ENCODE measurements at regions not wholly inside any gene's neighbourhood (a gene's known extent, or its start where the extent isn't known, plus 50 kb on each side); places are given as distances from the start of the nearest gene placed in this dataset.

DNA sequence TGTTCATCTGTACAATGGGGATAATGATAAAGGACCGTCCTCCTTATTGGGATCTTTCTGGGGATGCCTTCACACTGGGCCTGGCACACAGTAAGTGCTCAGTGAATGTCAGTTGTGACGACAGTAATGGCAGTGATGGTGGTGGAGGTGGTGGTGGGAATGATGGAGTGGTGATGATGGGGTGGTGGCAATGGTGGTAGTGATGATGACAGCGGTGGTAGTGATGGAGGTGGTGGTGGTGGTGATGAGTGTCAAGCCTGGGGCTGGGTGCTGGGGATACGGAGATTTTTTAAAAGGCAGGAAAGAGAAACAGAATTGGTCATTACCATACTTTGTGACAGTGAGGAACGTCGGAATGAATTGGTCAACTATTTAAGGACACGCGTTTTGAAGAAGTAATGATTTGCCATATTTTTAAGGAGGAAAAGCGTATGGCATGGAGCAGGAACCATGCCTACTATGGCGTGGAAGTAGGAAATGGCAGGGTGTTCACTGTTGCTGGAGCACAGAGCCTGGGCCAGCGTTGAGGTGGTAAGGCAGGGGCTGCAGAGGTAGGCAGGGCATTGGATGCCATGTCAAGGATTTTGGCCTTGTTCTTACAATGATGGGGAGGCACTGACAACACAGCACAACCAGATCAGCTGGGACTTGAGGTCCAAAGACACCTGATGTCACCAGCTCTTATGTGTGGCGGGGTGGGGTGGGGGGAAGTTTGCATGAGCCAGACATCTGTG, 128.7 kb downstream of the ACTL8 start:
- H3K36me3 ChIP-seq (replicated peaks): no peaks in the 10 kb centered on the region
- H3K4me3 ChIP-seq (ENCODE audit: low read depth, low read length): no peak overlapping the region
- H3K27ac ChIP-seq: no peak overlapping the region
- TF ChIP-seq, protein P1, sequence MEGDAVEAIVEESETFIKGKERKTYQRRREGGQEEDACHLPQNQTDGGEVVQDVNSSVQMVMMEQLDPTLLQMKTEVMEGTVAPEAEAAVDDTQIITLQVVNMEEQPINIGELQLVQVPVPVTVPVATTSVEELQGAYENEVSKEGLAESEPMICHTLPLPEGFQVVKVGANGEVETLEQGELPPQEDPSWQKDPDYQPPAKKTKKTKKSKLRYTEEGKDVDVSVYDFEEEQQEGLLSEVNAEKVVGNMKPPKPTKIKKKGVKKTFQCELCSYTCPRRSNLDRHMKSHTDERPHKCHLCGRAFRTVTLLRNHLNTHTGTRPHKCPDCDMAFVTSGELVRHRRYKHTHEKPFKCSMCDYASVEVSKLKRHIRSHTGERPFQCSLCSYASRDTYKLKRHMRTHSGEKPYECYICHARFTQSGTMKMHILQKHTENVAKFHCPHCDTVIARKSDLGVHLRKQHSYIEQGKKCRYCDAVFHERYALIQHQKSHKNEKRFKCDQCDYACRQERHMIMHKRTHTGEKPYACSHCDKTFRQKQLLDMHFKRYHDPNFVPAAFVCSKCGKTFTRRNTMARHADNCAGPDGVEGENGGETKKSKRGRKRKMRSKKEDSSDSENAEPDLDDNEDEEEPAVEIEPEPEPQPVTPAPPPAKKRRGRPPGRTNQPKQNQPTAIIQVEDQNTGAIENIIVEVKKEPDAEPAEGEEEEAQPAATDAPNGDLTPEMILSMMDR (IDR thresholded peaks at IDR 0.05; ENCODE audit: low read depth, low read length, missing control alignments): no peak
- in situ Hi-C loops (cut with HindIII; ENCODE audit: low pct_ligation_motif_present, low sequenced_read_pairs): no loop called here
- no peak for DNase-seq
- no peaks in the 10 kb centered on the region for H3K27me3 ChIP-seq (replicated peaks)

DNA sequence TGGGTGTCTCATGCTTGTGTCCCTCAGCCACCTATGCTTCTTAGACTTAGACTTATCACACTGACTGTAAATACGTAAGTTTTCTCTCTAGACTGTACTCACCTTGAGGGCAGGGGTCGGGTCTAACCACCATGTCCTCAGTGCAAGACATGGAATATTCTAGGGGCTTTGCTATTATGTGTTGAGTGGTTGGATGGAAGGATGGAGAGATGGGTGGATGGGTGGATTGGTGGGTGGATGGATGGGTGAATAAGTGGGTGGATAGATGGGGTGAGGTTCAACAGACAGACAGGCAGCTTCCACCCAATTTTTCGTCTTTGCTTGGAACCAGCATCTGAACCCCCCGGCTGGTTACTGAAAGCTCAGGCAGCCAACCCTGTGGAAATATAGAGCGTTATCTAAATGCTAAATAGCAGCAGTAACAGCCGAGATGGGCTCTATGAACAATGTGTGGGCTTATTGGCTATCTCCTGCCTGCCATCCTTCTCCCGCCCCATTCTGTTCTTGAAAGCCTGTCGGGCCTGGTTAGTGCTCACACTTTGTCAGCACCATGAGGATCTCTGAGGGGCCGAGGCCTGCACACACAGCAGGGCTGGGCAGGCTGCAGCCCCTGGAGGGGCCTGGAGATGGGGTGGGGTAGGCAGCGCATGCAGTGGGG, 130.7 kb downstream of the ACTL8 start:
- H3K36me3 ChIP-seq (replicated peaks): no peaks in the 10 kb centered on the region
- peaks cover 6% of the 10 kb centered on the region for H3K27me3 ChIP-seq (replicated peaks)
- no peak overlapping the region for H3K4me3 ChIP-seq (ENCODE audit: low read depth, low read length)
- TF ChIP-seq, protein P1 (IDR thresholded peaks at IDR 0.05; ENCODE audit: low read depth, low read length, missing control alignments): no peak
- no peak for DNase-seq
- H3K27ac ChIP-seq: no peak overlapping the region
- in situ Hi-C loops (cut with HindIII; ENCODE audit: low pct_ligation_motif_present, low sequenced_read_pairs): no loop called here

DNA sequence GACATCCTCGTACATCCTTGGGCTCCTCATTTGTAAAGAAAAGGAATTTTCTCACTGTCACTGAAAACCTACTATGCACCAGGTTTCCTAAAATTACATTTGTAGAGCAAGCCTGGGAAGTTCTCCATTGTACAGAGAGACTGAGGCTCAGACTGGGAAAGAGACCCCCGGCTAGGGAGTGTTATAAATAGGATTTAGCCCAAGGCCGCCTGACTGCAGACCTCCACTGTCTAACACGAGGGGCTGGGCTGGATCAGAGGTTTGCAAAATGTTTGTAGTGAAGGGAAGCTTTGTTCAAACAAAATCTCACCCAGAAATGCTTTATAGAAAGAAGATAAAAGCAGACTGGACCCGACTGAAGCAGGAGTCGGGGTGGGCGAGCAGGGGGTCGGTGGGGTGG, 131.3 kb downstream of the ACTL8 start:
- H3K27me3 ChIP-seq (replicated peaks): peaks cover 6% of the 10 kb centered on the region
- TF ChIP-seq, protein P1 (IDR thresholded peaks at IDR 0.05; ENCODE audit: low read depth, low read length, missing control alignments): no peak
- in situ Hi-C loops (cut with HindIII; ENCODE audit: low pct_ligation_motif_present, low sequenced_read_pairs): no loop called here
- DNase-seq: no peak
- H3K27ac ChIP-seq: no peak overlapping the region
- H3K36me3 ChIP-seq (replicated peaks): no peaks in the 10 kb centered on the region
- H3K4me3 ChIP-seq (ENCODE audit: low read depth, low read length): no peak overlapping the region

DNA sequence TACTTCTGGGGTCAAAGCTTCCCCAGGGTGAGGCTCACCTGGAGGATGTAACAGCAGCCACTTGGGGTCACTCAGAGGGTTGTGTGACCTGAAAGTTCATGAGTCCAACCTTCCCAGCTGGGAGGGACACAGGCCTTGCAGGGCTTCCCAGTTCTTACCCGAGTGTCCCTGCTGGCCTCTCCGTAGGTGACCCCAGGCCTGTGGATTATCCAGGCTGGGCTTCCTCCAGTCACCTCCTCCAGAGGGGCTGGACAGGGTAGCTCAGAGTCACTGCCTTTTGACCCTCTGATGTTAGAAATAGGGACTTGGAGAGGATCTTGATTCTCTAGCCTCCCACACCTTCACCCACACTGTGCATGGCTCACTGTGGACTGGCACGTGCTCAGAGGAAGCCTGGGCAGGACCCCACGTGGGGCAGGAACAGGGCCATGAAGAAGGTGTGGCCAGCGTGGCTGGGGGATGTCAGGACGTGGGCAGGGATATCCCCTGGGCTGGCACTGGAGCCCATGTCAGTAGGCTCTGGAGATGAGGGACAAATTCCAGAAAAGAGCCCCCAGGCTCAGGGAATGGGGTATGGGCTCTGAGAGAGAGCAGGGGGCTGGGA, 131.8 kb downstream of the ACTL8 start:
- TF ChIP-seq, protein P1 (IDR thresholded peaks at IDR 0.05; ENCODE audit: low read depth, low read length, missing control alignments): no peak
- H3K4me3 ChIP-seq (ENCODE audit: low read depth, low read length): no peak overlapping the region
- no peaks in the 10 kb centered on the region for H3K36me3 ChIP-seq (replicated peaks)
- DNase-seq: no peak
- in situ Hi-C loops (cut with HindIII; ENCODE audit: low pct_ligation_motif_present, low sequenced_read_pairs): no loop called here
- H3K27me3 ChIP-seq (replicated peaks): peaks cover 6% of the 10 kb centered on the region
- H3K27ac ChIP-seq: no peak overlapping the region

DNA sequence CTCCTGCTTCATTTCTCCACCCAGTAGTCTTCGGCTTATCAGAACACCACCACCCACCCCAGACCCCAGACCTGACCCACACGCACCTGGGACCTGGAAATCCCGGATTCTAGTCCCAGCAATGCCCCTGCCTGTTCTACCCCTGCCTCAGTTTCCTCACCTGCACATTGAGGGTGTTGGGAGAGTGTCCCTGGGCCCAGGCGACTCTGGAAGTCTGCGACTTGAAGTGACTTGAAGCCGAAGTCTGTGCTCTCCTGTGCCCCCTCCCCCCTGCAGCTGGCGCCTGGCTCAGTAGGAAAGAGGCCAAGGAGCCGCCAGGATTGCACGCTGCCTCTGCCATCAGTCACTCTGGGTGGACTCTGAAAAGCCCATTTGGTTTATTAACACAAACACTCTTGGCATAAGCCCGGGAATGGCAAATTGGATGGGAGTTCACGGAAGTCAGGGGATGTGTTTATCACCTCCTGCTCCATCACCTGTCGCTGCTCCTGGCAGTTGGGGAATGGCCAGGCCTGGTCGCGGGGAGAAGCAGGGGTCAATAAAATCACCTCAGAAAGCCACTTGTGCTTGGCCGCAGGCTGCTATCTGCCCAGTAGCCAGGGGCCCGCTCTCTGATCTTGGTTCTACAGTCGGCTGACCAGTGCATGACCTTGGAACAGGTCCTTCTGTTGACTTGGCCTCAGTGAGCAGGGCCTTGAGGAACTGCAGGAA, 132.7 kb downstream of the ACTL8 start:
- TF ChIP-seq, protein P1 (IDR thresholded peaks at IDR 0.05; ENCODE audit: low read depth, low read length, missing control alignments): no peak
- in situ Hi-C loops (cut with HindIII; ENCODE audit: low pct_ligation_motif_present, low sequenced_read_pairs): no loop called here
- DNase-seq: no peak
- H3K4me3 ChIP-seq (ENCODE audit: low read depth, low read length): no peak overlapping the region
- H3K27ac ChIP-seq: no peak overlapping the region
- H3K27me3 ChIP-seq (replicated peaks): peaks cover 6% of the 10 kb centered on the region
- no peaks in the 10 kb centered on the region for H3K36me3 ChIP-seq (replicated peaks)

All from brain microvascular endothelial cell (primary cell).